ENCODE measurements at regions not wholly inside any gene's neighbourhood (a gene's known extent, or its start where the extent isn't known, plus 50 kb on each side); places are given as distances from the start of the nearest gene placed in this dataset.

- no peak for TF ChIP-seq CREM (IDR thresholded peaks at IDR 0.05)
- TF ChIP-seq CREM (CRISPR knock-in tag; IDR thresholded peaks at IDR 0.05), result no peak
- no peak for TF ChIP-seq TOE1 (CRISPR knock-in tag; IDR thresholded peaks at IDR 0.05)
- no peak for TF ChIP-seq ZNF280B (CRISPR knock-in tag; IDR thresholded peaks at IDR 0.05; ENCODE audit: borderline replicate concordance)
- TF ChIP-seq ZNF619 (CRISPR knock-in tag; IDR thresholded peaks at IDR 0.05), result no peak
- no peak for TF ChIP-seq GATAD1 (CRISPR knock-in tag; IDR thresholded peaks at IDR 0.05)
- TF ChIP-seq TRAFD1 (CRISPR knock-in tag; IDR thresholded peaks at IDR 0.05; ENCODE audit: borderline replicate concordance), result no peak
- no peak for TF ChIP-seq ZNF430 (CRISPR knock-in tag; IDR thresholded peaks at IDR 0.05)
- TF ChIP-seq MNT (IDR thresholded peaks at IDR 0.05), result no peak
- TF ChIP-seq E2F2 (CRISPR knock-in tag; IDR thresholded peaks at IDR 0.05; ENCODE audit: borderline replicate concordance), result no peak
- TF ChIP-seq ZFP90 (CRISPR knock-in tag; IDR thresholded peaks at IDR 0.05; ENCODE audit: borderline replicate concordance), result no peak
- TF ChIP-seq ZBTB46 (CRISPR knock-in tag; IDR thresholded peaks at IDR 0.05; ENCODE audit: borderline replicate concordance), result no peak
- no peak for TF ChIP-seq THYN1 (CRISPR knock-in tag; IDR thresholded peaks at IDR 0.05; ENCODE audit: borderline replicate concordance, low read depth)
- ChIA-PET CTCF (ENCODE audit: low intra/inter-chr PET ratio, low total read pairs) (no interaction called here), POLR2A (no interaction called here)
- 72% methylated on average over 33 of the region's 45 CpGs for WGBS (ENCODE audit: low lambda C conversion rate)
- ATAC-seq (peak; percentile 21; the same call in 1 of the 3 replicates), FAIRE-seq (no peak), DNase-seq (ENCODE audit: low spot score) (no peak)
- BruUV-seq (replicated peaks), result no TSS peak
- no peaks in the 10 kb centered on the region for H3K79me2 ChIP-seq (ENCODE audit: insufficient read depth, low read length)
- no peak overlapping the region for H3K4me3 ChIP-seq (replicated peaks in 1 of 3; ENCODE audit: insufficient read depth in 1 of 3, low read depth in 2 of 3, low read length in 3 of 3)
- H2AFZ ChIP-seq (ENCODE audit: low read length), result no peak overlapping the region
- peaks cover 9% of the 10 kb centered on the region for H3K4me1 ChIP-seq (ENCODE audit: insufficient read depth, low read length)
- intact Hi-C loops (cut with micrococcal nuclease; ENCODE audit: unreplicated experiment), result no loop called here
- in situ Hi-C loops (cut with HindIII; ENCODE audit: extremely low pct_ligation_motif_present, low pct_unique_long_range_greater_than_20kb), result no loop called here
- H3K36me3 ChIP-seq (replicated peaks in 1 of 2; ENCODE audit: control insufficient read depth in 1 of 2, insufficient read depth in 2 of 2, low read length in 2 of 2), result no peaks in the 10 kb centered on the region
- no peaks in the 10 kb centered on the region for H3K9me3 ChIP-seq (ENCODE audit: low read length)
- H3K4me2 ChIP-seq (ENCODE audit: low read depth, low read length), result no peak overlapping the region
- peaks cover 3 to 19% of the 10 kb centered on the region in 2 experiments; a peak in 3 of 5 replicates for H3K27me3 ChIP-seq (ENCODE audit: control insufficient read depth in 1 of 2, insufficient read depth in 2 of 2, low read length in 2 of 2)
- H3K9ac ChIP-seq (ENCODE audit: insufficient read depth, low read depth, low read length), result no peak overlapping the region
- H4K20me1 ChIP-seq (ENCODE audit: insufficient read depth, low read length), result no peaks in the 10 kb centered on the region
- H3K27ac ChIP-seq (ENCODE audit: extremely low read length, insufficient read depth, low read length), result no peak overlapping the region
These were observed 266.6 kb downstream of the TFCP2L1 start for GRCh38 chr2:121018136-121019061.

Data from HepG2 (cell line).